Endothelial cell (in vitro differentiated cells): ENCODE measurements at regions not wholly inside any gene's neighbourhood (a gene's known extent, or its start where the extent isn't known, plus 50 kb on each side); places are given as distances from the start of the nearest gene placed in this dataset.
A peak's percentile ranks its signal among the peaks of the same experiment; 100 is the strongest.

Experiments used
- DNase-seq: peaks from one replicate; pipeline ENCODE4 v3.0.0; 2021; ENCODE audit warnings: low spot score
- H3K27ac Mint-ChIP-seq: one replicate; pipeline ENCODE4 v1.8.0; 2021; ENCODE audit warnings: mixed read lengths, inconsistent platforms; ENCODE audit not compliant: unreplicated experiment
- H3K27me3 Mint-ChIP-seq: one replicate; pipeline ENCODE4 v1.8.0; 2021; ENCODE audit warnings: mild to moderate bottlenecking, moderate library complexity, mixed read lengths, inconsistent platforms; ENCODE audit not compliant: unreplicated experiment
- H3K36me3 Mint-ChIP-seq: one replicate; pipeline ENCODE4 v1.8.0; 2021; ENCODE audit warnings: mild to moderate bottlenecking, low read depth, mixed read lengths, inconsistent platforms; ENCODE audit not compliant: unreplicated experiment
- H3K4me1 Mint-ChIP-seq: one replicate; pipeline ENCODE4 v1.8.0; 2021; ENCODE audit warnings: mild to moderate bottlenecking, mixed read lengths, inconsistent platforms; ENCODE audit not compliant: unreplicated experiment
- H3K4me3 Mint-ChIP-seq: one replicate; pipeline ENCODE4 v1.8.0; 2021; ENCODE audit warnings: mild to moderate bottlenecking, mixed read lengths, inconsistent platforms; ENCODE audit not compliant: unreplicated experiment
- H3K9me3 Mint-ChIP-seq: one replicate; pipeline ENCODE4 v1.8.0; 2021; ENCODE audit warnings: mixed read lengths, inconsistent platforms; ENCODE audit not compliant: unreplicated experiment
- CTCF ChIP-seq: fragments of 200-600 bp; sonication (generic); IDR thresholded peaks from one replicate; pipeline ENCODE4 v1.5.0; 2021; ENCODE audit warnings: antibody characterized with exemption; ENCODE audit not compliant: unreplicated experiment

- Mint-ChIP-seq H3K27ac (no peak overlapping the region), H3K9me3 (no peaks in the 10 kb centered on the region), H3K27me3 (no peaks in the 10 kb centered on the region), H3K4me1 (no peaks in the 10 kb centered on the region), H3K36me3 (no peaks in the 10 kb centered on the region), H3K4me3 (no peak overlapping the region)
- no peak for TF ChIP-seq CTCF
- DNase-seq = peak; percentile 49
These were observed 276.4 kb downstream of the IL15 start for GRCh38 chr4:141912831-141913230.

- no peaks in the 10 kb centered on the region for H3K36me3 Mint-ChIP-seq
- no peaks in the 10 kb centered on the region for H3K27me3 Mint-ChIP-seq
- no peak for TF ChIP-seq CTCF
- no peak overlapping the region for H3K27ac Mint-ChIP-seq
- DNase-seq = no peak
- H3K4me1 Mint-ChIP-seq = no peaks in the 10 kb centered on the region
- H3K9me3 Mint-ChIP-seq = no peaks in the 10 kb centered on the region
- H3K4me3 Mint-ChIP-seq = no peak overlapping the region
These were observed 277.5 kb downstream of the IL15 start for GRCh38 chr4:141913928-141914327.

GRCh38 chr4:141914746-141915145 is 278.4 kb downstream of the IL15 start:
- no peaks in the 10 kb centered on the region for H3K27me3 Mint-ChIP-seq
- H3K4me1 Mint-ChIP-seq = no peaks in the 10 kb centered on the region
- no peak for DNase-seq
- H3K9me3 Mint-ChIP-seq = no peaks in the 10 kb centered on the region
- no peak overlapping the region for H3K27ac Mint-ChIP-seq
- no peaks in the 10 kb centered on the region for H3K36me3 Mint-ChIP-seq
- H3K4me3 Mint-ChIP-seq = no peak overlapping the region
- no peak for TF ChIP-seq CTCF

GRCh38 chr4:141919649-141920048 is 283.3 kb downstream of the IL15 start:
- Mint-ChIP-seq H3K4me1 (no peaks in the 10 kb centered on the region), H3K36me3 (no peaks in the 10 kb centered on the region), H3K27ac (no peak overlapping the region), H3K9me3 (no peaks in the 10 kb centered on the region), H3K27me3 (no peaks in the 10 kb centered on the region), H3K4me3 (no peak overlapping the region)
- no peak for TF ChIP-seq CTCF
- no peak for DNase-seq

- Mint-ChIP-seq H3K27ac (no peak overlapping the region), H3K36me3 (no peaks in the 10 kb centered on the region), H3K27me3 (no peaks in the 10 kb centered on the region), H3K4me1 (no peaks in the 10 kb centered on the region), H3K4me3 (no peak overlapping the region), H3K9me3 (no peaks in the 10 kb centered on the region)
- TF ChIP-seq CTCF = no peak
- no peak for DNase-seq
These were observed 284.9 kb downstream of the IL15 start for GRCh38 chr4:141921293-141921692.
